ENCODE measurements at regions not wholly inside any gene's neighbourhood (a gene's known extent, or its start where the extent isn't known, plus 50 kb on each side); places are given as distances from the start of the nearest gene placed in this dataset.
"Not testable (repeated sequence)": the region's sequence is repeated elsewhere in the genome, so short reads cannot be mapped to it uniquely, and the experiment has no call there.

DNA sequence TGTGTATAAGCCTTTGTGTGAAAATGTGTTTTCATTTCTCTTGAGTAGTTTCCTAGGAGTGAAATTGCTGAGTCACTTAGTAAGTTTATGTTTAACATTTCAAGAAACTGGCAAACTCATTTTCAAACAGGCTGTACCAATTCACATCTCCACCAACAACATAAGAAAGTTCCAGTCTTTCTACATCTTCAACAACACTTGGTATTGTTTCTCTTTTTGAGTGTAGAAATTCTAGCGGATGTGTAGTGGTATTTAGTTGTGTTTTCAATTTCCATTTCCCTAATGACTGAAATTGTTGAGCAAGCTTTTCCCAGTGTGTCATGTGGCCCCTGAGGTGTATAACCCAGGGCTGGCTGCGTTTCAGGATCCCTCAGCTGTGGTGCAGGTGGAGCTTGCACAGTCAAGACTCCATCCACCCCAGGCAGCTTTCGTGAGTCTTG is 258.5 kb downstream of the PDCD6IP start:
- TF ChIP-seq POLR2A (IDR thresholded peaks at IDR 0.05), result no peak
- TF ChIP-seq, protein P1, sequence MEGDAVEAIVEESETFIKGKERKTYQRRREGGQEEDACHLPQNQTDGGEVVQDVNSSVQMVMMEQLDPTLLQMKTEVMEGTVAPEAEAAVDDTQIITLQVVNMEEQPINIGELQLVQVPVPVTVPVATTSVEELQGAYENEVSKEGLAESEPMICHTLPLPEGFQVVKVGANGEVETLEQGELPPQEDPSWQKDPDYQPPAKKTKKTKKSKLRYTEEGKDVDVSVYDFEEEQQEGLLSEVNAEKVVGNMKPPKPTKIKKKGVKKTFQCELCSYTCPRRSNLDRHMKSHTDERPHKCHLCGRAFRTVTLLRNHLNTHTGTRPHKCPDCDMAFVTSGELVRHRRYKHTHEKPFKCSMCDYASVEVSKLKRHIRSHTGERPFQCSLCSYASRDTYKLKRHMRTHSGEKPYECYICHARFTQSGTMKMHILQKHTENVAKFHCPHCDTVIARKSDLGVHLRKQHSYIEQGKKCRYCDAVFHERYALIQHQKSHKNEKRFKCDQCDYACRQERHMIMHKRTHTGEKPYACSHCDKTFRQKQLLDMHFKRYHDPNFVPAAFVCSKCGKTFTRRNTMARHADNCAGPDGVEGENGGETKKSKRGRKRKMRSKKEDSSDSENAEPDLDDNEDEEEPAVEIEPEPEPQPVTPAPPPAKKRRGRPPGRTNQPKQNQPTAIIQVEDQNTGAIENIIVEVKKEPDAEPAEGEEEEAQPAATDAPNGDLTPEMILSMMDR (IDR thresholded peaks at IDR 0.05), result no peak
- no peaks in the 10 kb centered on the region for H3K4me1 ChIP-seq
- intact Hi-C loops (cut with DNase I), result no loop called here
- 38 to 71% methylated on average over 3 of the region's 3 CpGs for WGBS, 2 donors
- no peaks in the 10 kb centered on the region for H3K9me3 ChIP-seq
- no peaks in the 10 kb centered on the region for H3K27me3 ChIP-seq
- no peak for DNase-seq
- no peak overlapping the region for H3K4me3 ChIP-seq
- H3K36me3 ChIP-seq, result no peaks in the 10 kb centered on the region
- no peak overlapping the region for H3K27ac ChIP-seq

DNA sequence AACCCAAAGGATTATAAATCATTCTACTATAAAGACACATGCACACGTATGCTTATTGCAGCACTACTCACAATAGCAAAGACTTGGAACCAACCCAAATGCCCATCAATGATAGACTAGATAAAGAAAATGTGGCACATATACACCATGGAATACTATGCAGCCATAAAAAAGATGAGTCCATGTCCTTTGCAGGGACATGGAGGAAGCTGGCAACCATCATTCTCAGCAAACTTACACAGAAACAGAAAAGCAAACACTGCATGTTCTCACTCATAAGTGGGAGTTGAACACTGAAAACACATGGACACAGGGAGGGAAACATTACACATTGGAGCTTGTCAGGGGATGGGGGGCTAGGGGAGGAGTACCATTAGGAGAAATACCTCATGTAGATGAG is 262.6 kb downstream of the PDCD6IP start:
- H3K27ac ChIP-seq; H3K36me3 ChIP-seq; H3K9me3 ChIP-seq; H3K4me3 ChIP-seq; H3K27me3 ChIP-seq; intact Hi-C loops (cut with DNase I); H3K4me1 ChIP-seq; DNase-seq: not testable (repeated sequence)
- 64 to 83% methylated on average over 1 of the region's 1 CpG for WGBS, 2 donors

DNA sequence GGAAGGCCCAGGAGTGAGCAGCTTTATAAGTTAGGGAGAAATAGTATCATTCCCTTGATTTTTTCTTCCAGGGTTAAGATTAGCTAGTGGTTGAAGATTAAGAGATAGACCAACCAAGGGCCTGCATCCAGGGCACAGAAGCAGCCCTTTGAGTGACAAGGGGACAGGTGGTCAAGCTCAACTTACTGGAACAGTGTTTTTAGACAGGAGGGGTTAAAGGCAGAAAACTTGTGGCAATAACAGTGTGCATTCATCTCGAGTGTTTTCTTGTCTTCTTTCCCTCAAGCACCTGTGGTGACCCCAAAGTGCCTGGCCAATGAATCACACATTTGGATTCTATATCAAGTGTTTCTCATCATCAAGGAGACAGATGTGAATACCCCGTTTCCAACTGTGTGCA is 267.5 kb downstream of the PDCD6IP start:
- TF ChIP-seq POLR2A (IDR thresholded peaks at IDR 0.05), result no peak
- TF ChIP-seq, protein P1 (IDR thresholded peaks at IDR 0.05), result no peak
- Histone ChIP-seq H3K4me3 (no peak overlapping the region), H3K4me1 (no peaks in the 10 kb centered on the region), H3K36me3 (no peaks in the 10 kb centered on the region), H3K27ac (no peak overlapping the region), H3K27me3 (no peaks in the 10 kb centered on the region), H3K9me3 (no peaks in the 10 kb centered on the region)
- WGBS, 2 donors, result 42 to 52% methylated on average over 2 of the region's 2 CpGs
- intact Hi-C loops (cut with DNase I), result no loop called here
- no peak for DNase-seq

DNA sequence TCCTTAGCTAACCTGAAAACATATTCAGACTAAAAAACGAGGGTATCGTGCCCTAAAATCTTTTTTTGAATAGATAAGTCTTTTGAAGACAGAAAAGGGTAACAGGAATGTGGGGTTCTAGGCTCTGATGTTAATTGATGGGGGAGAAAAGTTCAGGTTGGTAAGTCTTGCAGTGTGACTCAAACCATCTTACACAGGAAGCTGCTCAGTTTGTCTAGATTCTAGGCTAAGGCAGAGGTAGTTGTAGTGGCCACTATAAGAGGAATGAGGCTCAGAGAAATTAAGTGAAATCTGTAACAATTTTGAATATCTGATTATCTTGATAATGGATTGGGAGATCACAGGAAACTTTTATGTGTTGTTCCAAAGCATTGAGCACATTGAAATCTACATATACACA is 267.9 kb downstream of the PDCD6IP start:
- WGBS, 2 donors, result 67 to 73% methylated on average over 2 of the region's 2 CpGs
- DNase-seq, result no peak
- H3K9me3 ChIP-seq, result no peaks in the 10 kb centered on the region
- no peak for TF ChIP-seq POLR2A (IDR thresholded peaks at IDR 0.05)
- TF ChIP-seq, protein P1 (IDR thresholded peaks at IDR 0.05), result no peak
- no peak overlapping the region for H3K4me3 ChIP-seq
- no peaks in the 10 kb centered on the region for H3K4me1 ChIP-seq
- H3K27me3 ChIP-seq, result no peaks in the 10 kb centered on the region
- H3K36me3 ChIP-seq, result no peaks in the 10 kb centered on the region
- no peak overlapping the region for H3K27ac ChIP-seq
- intact Hi-C loops (cut with DNase I), result no loop called here

DNA sequence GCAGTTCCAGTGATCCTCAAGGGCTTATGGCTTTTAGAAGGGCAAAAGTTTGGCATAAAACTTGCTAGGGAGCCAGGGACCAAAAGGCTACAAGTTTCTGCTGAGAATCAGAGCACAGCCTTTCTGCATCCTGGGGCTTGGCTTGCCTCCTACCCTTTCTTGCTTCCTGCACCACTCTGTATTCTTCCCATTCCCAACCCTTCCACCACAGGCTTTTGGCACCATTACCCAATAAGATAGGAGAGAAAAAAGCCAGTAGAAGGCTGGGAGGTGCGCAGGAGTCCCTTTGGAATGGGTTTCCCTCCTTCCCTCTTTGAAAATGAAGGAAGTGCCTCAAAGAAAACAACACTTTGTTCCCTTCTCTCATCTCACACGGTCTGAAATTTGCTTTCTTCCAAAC is 268.6 kb downstream of the PDCD6IP start:
- intact Hi-C loops (cut with DNase I), result no loop called here
- WGBS, 2 donors, result 35 to 48% methylated on average over 2 of the region's 2 CpGs

More for the DNA sequence above, 268.6 kb downstream of the PDCD6IP start:
- DNase-seq, result no peak
- Histone ChIP-seq H3K4me1 (no peaks in the 10 kb centered on the region), H3K27me3 (no peaks in the 10 kb centered on the region), H3K4me3 (no peak overlapping the region), H3K9me3 (no peaks in the 10 kb centered on the region), H3K27ac (no peak overlapping the region), H3K36me3 (no peaks in the 10 kb centered on the region)
- TF ChIP-seq, protein P1 (IDR thresholded peaks at IDR 0.05), result no peak
- TF ChIP-seq POLR2A (IDR thresholded peaks at IDR 0.05), result no peak

Data from esophagus squamous epithelium (tissue), 5 donors.